SK-N-SH treated with all-trans-retinoic acid at 6 μM for 48 hours (cell line): ENCODE measurements at regions not wholly inside any gene's neighbourhood (a gene's known extent, or its start where the extent isn't known, plus 50 kb on each side); places are given as distances from the start of the nearest gene placed in this dataset.

Experiments used
- ATAC-seq: fragments of 200-7000 bp; cut with Tn5 transposase; 3 replicates; pipeline ENCODE4 v1.9.1; 2020; ENCODE audit warnings: mild to moderate bottlenecking, moderate library complexity
- ARNTL ChIP-seq: fragments of 450-650 bp; formaldehyde crosslinking; IDR thresholded peaks from 2 replicates; pipeline ENCODE4 v1.5.0; 2020; ENCODE audit warnings: low read depth, mild to moderate bottlenecking, moderate library complexity, borderline replicate concordance
- BACH2 ChIP-seq: fragments of 250-450 bp; sonication (Bioruptor Pico); IDR thresholded peaks from 2 replicates; pipeline ENCODE4 v1.9.0; 2021; ENCODE audit warnings: mild to moderate bottlenecking, borderline replicate concordance
- CSDC2 ChIP-seq: fragments of 250-450 bp; sonication (Bioruptor Pico); IDR thresholded peaks from 2 replicates; pipeline ENCODE4 v1.5.0; 2020; ENCODE audit warnings: mild to moderate bottlenecking, moderate library complexity
- ESRRG ChIP-seq: fragments of 250-450 bp; sonication (Bioruptor Pico); IDR thresholded peaks from 2 replicates; pipeline ENCODE4 v1.6.1; 2021; ENCODE audit warnings: mild to moderate bottlenecking
- GLIS3 ChIP-seq: fragments of 250-450 bp; sonication (Bioruptor Pico); IDR thresholded peaks from 2 replicates; pipeline ENCODE4 v1.5.0; 2020; ENCODE audit warnings: mild to moderate bottlenecking, moderate library complexity
- ISL1 ChIP-seq: fragments of 250-450 bp; sonication (Bioruptor Pico); IDR thresholded peaks from 2 replicates; pipeline ENCODE4 v2.1.2; 2022; ENCODE audit warnings: mild to moderate bottlenecking, moderate library complexity
- OSR1 ChIP-seq: fragments of 250-450 bp; sonication (Bioruptor Pico); IDR thresholded peaks from 2 replicates; pipeline ENCODE4 v1.8.0; 2022; ENCODE audit warnings: moderate library complexity, mild to moderate bottlenecking, inconsistent platforms
- PPARA ChIP-seq: fragments of 250-450 bp; sonication (Bioruptor Pico); IDR thresholded peaks from 2 replicates; pipeline ENCODE4 v1.5.0; 2020; ENCODE audit warnings: mild to moderate bottlenecking, borderline replicate concordance
- RARB ChIP-seq: fragments of 250-450 bp; sonication (Bioruptor Pico); IDR thresholded peaks from 2 replicates; pipeline ENCODE4 v1.8.0; 2021; ENCODE audit warnings: mild to moderate bottlenecking, moderate library complexity
- SNAI2 ChIP-seq: fragments of 250-450 bp; sonication (Bioruptor Pico); IDR thresholded peaks from 2 replicates; pipeline ENCODE4 v1.5.0; 2020; ENCODE audit warnings: mild to moderate bottlenecking, moderate library complexity
- TOX ChIP-seq: fragments of 250-450 bp; sonication (Bioruptor Pico); IDR thresholded peaks from 2 replicates; pipeline ENCODE4 v1.8.0; 2021; ENCODE audit warnings: mild to moderate bottlenecking, moderate library complexity, borderline replicate concordance
- ZC3H10 ChIP-seq: fragments of 250-450 bp; sonication (Bioruptor Pico); IDR thresholded peaks from 2 replicates; pipeline ENCODE4 v1.5.1; 2021; ENCODE audit warnings: mild to moderate bottlenecking, moderate library complexity
- ZFP3 ChIP-seq: fragments of 250-450 bp; sonication (Bioruptor Pico); IDR thresholded peaks from 2 replicates; pipeline ENCODE4 v1.5.0; 2020; ENCODE audit warnings: mild to moderate bottlenecking, moderate library complexity
- ZFP30 ChIP-seq: fragments of 450-650 bp; formaldehyde crosslinking; IDR thresholded peaks from 2 replicates; pipeline ENCODE4 v1.5.0; 2022; ENCODE audit warnings: mild to moderate bottlenecking, moderate library complexity
- ZNF565 ChIP-seq: fragments of 450-650 bp; formaldehyde crosslinking; conservative IDR thresholded peaks from 2 replicates; pipeline ENCODE4 v1.5.0; 2020; ENCODE audit warnings: low read depth, mild to moderate bottlenecking, moderate library complexity
- ZNF70 ChIP-seq: fragments of 450-650 bp; formaldehyde crosslinking; IDR thresholded peaks from 2 replicates; pipeline ENCODE4 v1.5.0; 2020; ENCODE audit warnings: mild to moderate bottlenecking, moderate library complexity
- ZNF8 ChIP-seq: fragments of 450-650 bp; formaldehyde crosslinking; IDR thresholded peaks from 2 replicates; pipeline ENCODE4 v1.5.0; 2020; ENCODE audit warnings: mild to moderate bottlenecking, moderate library complexity
- TF ChIP-seq, protein P1 (sequence below): fragments of 250-450 bp; sonication (Bioruptor Pico); IDR thresholded peaks from 2 replicates; pipeline ENCODE4 v1.5.1; 2020; ENCODE audit warnings: low read depth, mild to moderate bottlenecking, moderate library complexity
- TF ChIP-seq, protein P2 (sequence below): fragments of 250-450 bp; sonication (Bioruptor Pico); IDR thresholded peaks from 2 replicates; pipeline ENCODE4 v1.5.1; 2021; ENCODE audit warnings: mild to moderate bottlenecking, moderate library complexity
- TF ChIP-seq, protein P3 (sequence below): fragments of 250-450 bp; sonication (Bioruptor Pico); IDR thresholded peaks from 2 replicates; pipeline ENCODE4 v1.8.0; 2020; ENCODE audit warnings: mild to moderate bottlenecking, moderate library complexity, borderline replicate concordance
- TF ChIP-seq, protein P4 (sequence below): fragments of 250-450 bp; sonication (Bioruptor Pico); IDR thresholded peaks from 2 replicates; pipeline ENCODE4 v1.5.0; 2020; ENCODE audit warnings: mild to moderate bottlenecking, moderate library complexity

DNA sequence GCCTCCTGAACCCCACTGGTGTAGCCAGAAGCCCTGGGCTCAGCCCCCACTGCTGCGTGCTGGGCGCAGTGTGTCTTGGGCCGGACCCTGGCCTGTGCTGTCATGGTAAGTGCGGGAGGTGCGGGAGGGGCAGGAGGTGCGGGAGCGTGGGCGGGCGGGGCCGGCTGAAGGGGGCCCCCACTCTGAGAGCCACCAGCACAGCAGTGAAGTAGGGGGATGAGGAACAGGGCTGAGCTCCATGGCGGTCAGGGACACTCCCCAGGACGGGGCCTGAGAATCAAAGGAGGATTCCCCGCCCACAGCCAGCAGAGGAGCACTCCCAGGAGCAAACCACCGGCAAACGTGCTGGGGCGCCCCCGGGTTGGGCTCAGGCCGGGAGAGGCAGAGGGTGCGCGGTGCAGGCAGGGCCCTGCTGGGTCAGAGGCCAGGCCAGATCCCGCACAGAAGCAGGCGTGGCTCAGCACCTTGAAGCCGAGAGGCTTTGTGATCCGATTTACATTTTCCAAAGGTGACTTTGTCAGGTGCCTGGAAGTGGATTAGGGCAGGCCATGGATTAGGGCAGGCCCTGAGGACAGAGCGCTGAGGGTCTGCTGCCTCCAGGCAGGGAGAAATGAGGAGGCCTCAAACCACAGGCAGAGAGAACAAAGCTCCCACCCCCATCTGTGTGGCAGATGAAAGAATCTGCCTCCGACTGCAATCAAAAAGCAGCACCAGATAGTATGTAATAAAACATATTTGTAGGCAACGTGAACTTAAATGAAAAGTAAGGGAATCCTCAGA is 152.0 kb upstream of the RAB6C start:
- no peak for TF ChIP-seq SNAI2 (CRISPR knock-in tag)
- TF ChIP-seq BACH2 (CRISPR knock-in tag): no peak
- TF ChIP-seq PPARA: no peak
- TF ChIP-seq ISL1: no peak
- no peak for TF ChIP-seq OSR1 (CRISPR knock-in tag)
- TF ChIP-seq GLIS3 (CRISPR knock-in tag): no peak
- no peak for TF ChIP-seq ZFP30 (CRISPR knock-in tag)
- TF ChIP-seq, protein P1, sequence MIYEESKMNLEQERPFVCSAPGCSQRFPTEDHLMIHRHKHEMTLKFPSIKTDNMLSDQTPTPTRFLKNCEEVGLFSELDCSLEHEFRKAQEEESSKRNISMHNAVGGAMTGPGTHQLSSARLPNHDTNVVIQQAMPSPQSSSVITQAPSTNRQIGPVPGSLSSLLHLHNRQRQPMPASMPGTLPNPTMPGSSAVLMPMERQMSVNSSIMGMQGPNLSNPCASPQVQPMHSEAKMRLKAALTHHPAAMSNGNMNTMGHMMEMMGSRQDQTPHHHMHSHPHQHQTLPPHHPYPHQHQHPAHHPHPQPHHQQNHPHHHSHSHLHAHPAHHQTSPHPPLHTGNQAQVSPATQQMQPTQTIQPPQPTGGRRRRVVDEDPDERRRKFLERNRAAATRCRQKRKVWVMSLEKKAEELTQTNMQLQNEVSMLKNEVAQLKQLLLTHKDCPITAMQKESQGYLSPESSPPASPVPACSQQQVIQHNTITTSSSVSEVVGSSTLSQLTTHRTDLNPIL (CRISPR knock-in tag): no peak
- TF ChIP-seq, protein P2, sequence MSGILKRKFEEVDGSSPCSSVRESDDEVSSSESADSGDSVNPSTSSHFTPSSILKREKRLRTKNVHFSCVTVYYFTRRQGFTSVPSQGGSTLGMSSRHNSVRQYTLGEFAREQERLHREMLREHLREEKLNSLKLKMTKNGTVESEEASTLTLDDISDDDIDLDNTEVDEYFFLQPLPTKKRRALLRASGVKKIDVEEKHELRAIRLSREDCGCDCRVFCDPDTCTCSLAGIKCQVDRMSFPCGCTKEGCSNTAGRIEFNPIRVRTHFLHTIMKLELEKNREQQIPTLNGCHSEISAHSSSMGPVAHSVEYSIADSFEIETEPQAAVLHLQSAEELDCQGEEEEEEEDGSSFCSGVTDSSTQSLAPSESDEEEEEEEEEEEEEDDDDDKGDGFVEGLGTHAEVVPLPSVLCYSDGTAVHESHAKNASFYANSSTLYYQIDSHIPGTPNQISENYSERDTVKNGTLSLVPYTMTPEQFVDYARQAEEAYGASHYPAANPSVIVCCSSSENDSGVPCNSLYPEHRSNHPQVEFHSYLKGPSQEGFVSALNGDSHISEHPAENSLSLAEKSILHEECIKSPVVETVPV (CRISPR knock-in tag): no peak
- TF ChIP-seq ZFP3 (CRISPR knock-in tag): no peak
- TF ChIP-seq, protein P3, sequence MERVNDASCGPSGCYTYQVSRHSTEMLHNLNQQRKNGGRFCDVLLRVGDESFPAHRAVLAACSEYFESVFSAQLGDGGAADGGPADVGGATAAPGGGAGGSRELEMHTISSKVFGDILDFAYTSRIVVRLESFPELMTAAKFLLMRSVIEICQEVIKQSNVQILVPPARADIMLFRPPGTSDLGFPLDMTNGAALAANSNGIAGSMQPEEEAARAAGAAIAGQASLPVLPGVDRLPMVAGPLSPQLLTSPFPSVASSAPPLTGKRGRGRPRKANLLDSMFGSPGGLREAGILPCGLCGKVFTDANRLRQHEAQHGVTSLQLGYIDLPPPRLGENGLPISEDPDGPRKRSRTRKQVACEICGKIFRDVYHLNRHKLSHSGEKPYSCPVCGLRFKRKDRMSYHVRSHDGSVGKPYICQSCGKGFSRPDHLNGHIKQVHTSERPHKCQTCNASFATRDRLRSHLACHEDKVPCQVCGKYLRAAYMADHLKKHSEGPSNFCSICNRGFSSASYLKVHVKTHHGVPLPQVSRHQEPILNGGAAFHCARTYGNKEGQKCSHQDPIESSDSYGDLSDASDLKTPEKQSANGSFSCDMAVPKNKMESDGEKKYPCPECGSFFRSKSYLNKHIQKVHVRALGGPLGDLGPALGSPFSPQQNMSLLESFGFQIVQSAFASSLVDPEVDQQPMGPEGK: no peak
- TF ChIP-seq, protein P4, sequence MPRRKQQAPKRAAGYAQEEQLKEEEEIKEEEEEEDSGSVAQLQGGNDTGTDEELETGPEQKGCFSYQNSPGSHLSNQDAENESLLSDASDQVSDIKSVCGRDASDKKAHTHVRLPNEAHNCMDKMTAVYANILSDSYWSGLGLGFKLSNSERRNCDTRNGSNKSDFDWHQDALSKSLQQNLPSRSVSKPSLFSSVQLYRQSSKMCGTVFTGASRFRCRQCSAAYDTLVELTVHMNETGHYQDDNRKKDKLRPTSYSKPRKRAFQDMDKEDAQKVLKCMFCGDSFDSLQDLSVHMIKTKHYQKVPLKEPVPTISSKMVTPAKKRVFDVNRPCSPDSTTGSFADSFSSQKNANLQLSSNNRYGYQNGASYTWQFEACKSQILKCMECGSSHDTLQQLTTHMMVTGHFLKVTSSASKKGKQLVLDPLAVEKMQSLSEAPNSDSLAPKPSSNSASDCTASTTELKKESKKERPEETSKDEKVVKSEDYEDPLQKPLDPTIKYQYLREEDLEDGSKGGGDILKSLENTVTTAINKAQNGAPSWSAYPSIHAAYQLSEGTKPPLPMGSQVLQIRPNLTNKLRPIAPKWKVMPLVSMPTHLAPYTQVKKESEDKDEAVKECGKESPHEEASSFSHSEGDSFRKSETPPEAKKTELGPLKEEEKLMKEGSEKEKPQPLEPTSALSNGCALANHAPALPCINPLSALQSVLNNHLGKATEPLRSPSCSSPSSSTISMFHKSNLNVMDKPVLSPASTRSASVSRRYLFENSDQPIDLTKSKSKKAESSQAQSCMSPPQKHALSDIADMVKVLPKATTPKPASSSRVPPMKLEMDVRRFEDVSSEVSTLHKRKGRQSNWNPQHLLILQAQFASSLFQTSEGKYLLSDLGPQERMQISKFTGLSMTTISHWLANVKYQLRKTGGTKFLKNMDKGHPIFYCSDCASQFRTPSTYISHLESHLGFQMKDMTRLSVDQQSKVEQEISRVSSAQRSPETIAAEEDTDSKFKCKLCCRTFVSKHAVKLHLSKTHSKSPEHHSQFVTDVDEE (CRISPR knock-in tag): no peak
- no peak for TF ChIP-seq ESRRG (CRISPR knock-in tag)
- no peak for TF ChIP-seq RARB (CRISPR knock-in tag)
- TF ChIP-seq ARNTL: no peak
- no peak for ATAC-seq

DNA sequence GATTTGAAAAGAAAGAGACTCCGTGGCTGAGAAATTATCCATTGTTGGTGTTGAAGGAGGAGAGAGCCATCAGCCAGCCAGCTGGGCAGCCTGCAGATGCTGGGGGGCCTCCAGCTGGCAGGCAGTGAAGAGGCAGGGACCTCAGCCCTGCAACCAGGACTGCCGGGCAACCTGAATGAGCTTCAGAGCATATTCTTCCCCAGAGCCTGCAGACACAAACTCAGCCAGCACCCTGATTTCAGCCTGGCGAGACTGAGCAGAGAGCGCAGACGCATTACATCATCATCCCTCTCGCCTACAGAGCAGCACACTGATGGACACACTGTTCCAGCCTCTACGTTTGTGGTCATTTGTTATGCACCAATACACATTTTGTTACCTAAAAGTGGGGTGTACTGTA is 150.7 kb upstream of the RAB6C start:
- no peak for TF ChIP-seq GLIS3 (CRISPR knock-in tag)
- TF ChIP-seq ZNF8 (CRISPR knock-in tag): no peak
- no peak for TF ChIP-seq ZFP30 (CRISPR knock-in tag)
- no peak for TF ChIP-seq ZNF70 (CRISPR knock-in tag)
- no peak for TF ChIP-seq RARB (CRISPR knock-in tag)
- TF ChIP-seq, protein P2 (CRISPR knock-in tag): no peak
- TF ChIP-seq PPARA: no peak
- TF ChIP-seq ZNF565: no peak
- TF ChIP-seq BACH2 (CRISPR knock-in tag): no peak
- no peak for TF ChIP-seq OSR1 (CRISPR knock-in tag)
- TF ChIP-seq, protein P1 (CRISPR knock-in tag): no peak
- TF ChIP-seq, protein P4 (CRISPR knock-in tag): no peak
- no peak for TF ChIP-seq SNAI2 (CRISPR knock-in tag)
- TF ChIP-seq ZC3H10 (CRISPR knock-in tag): no peak
- no peak for TF ChIP-seq ESRRG (CRISPR knock-in tag)
- no peak for TF ChIP-seq TOX (CRISPR knock-in tag)
- no peak for TF ChIP-seq CSDC2 (CRISPR knock-in tag)
- no peak for TF ChIP-seq ARNTL
- TF ChIP-seq, protein P3: no peak
- no peak for ATAC-seq
